WTC11 (cell line): ENCODE measurements at regions not wholly inside any gene's neighbourhood (a gene's known extent, or its start where the extent isn't known, plus 50 kb on each side); places are given as distances from the start of the nearest gene placed in this dataset.

ENCODE experiments used
- ZSCAN18 ChIP-seq: fragments of 250-450 bp; sonication (Bioruptor Pico); IDR thresholded peaks from 2 replicates; pipeline ENCODE4 v2.1.2; 2022; ENCODE audit warnings: mild to moderate bottlenecking, moderate library complexity
- TF ChIP-seq, protein P1 (sequence below): fragments of 200-600 bp; IDR thresholded peaks from 2 replicates; pipeline ENCODE4 v1.8.0; 2022; ENCODE audit warnings: antibody characterized with exemption

DNA sequence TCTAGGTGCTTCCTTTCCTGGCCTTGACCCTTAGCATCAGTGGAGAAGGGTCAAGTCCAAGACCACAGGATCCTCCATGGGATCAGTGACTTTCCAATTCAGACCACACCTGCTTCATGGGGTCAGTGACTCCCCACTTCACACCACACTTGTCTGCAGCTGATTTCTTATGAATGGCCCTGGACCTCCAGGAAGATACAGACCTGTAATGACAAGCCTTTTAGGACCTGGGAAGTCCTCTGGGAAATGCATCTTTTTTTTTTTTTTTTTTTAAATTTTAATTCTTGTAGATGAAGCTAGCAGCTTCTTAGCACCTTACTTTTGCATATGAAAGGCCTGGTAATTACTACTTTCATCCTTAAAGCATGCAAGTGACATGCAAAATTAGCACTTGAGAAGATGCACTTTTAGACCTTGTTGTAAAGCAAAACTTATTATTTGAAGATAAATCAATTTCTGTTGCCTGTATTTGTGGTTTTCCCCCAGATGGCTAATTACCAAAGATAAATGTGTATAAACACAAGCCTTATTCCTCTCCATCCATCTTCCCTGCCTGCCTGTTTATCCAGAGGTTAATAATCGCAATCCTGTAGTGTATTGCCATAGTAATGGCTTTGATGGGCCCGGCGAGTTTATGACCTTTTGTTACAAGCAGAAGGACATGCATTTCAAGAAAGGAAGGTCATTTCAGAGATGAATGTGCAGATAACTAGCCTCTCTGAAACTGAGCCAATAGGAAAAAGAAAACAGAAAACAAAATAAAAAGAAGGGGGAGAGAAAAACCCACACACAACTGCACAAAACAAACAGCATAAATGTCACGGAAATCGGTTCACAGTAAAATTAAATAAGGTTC lies 1018.7 kb downstream of the TYW1 start:
- no peak for TF ChIP-seq ZSCAN18 (CRISPR knock-in tag)
- TF ChIP-seq, protein P1, sequence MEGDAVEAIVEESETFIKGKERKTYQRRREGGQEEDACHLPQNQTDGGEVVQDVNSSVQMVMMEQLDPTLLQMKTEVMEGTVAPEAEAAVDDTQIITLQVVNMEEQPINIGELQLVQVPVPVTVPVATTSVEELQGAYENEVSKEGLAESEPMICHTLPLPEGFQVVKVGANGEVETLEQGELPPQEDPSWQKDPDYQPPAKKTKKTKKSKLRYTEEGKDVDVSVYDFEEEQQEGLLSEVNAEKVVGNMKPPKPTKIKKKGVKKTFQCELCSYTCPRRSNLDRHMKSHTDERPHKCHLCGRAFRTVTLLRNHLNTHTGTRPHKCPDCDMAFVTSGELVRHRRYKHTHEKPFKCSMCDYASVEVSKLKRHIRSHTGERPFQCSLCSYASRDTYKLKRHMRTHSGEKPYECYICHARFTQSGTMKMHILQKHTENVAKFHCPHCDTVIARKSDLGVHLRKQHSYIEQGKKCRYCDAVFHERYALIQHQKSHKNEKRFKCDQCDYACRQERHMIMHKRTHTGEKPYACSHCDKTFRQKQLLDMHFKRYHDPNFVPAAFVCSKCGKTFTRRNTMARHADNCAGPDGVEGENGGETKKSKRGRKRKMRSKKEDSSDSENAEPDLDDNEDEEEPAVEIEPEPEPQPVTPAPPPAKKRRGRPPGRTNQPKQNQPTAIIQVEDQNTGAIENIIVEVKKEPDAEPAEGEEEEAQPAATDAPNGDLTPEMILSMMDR, result no peak
